Activated naive CD4-positive, alpha-beta T cell treated with anti-CD3 and anti-CD28 coated beads for 36 hours (primary cell): ENCODE measurements at regions not wholly inside any gene's neighbourhood (a gene's known extent, or its start where the extent isn't known, plus 50 kb on each side); places are given as distances from the start of the nearest gene placed in this dataset.

Experiments used
- CTCF ChIA-PET: fragments of 350-600 bp; sonication (Branson Sonifier 250); formaldehyde crosslinking; loops from one replicate; lab custom pipeline; 2021; ENCODE audit warnings: antibody characterized with exemption; lab: Charles Lee
- DNase-seq: peaks from one replicate; pipeline ENCODE4 v3.0.0-alpha.2; 2020
- H3K27ac Mint-ChIP-seq: one replicate; pipeline ENCODE4 v1.8.0; 2021; ENCODE audit warnings: mild to moderate bottlenecking, mixed read lengths
- H3K27me3 Mint-ChIP-seq: one replicate; pipeline ENCODE4 v1.8.0; 2021; ENCODE audit warnings: low read depth, mixed read lengths
- H3K36me3 Mint-ChIP-seq: one replicate; pipeline ENCODE4 v1.8.0; 2021; ENCODE audit warnings: low read depth, mixed read lengths
- H3K4me1 Mint-ChIP-seq: one replicate; pipeline ENCODE4 v1.8.0; 2021; ENCODE audit warnings: low read depth, mixed read lengths
- H3K4me3 Mint-ChIP-seq: one replicate; pipeline ENCODE4 v1.8.0; 2021; ENCODE audit warnings: mild to moderate bottlenecking, moderate library complexity, mixed read lengths
- H3K9me3 Mint-ChIP-seq: one replicate; pipeline ENCODE4 v1.8.0; 2021; ENCODE audit warnings: mixed read lengths
- intact Hi-C: fragments of 100-400 bp; cut with micrococcal nuclease; formaldehyde crosslinking; loops from one replicate; pipeline ENCODE4 v1.15.1; 2023

DNA sequence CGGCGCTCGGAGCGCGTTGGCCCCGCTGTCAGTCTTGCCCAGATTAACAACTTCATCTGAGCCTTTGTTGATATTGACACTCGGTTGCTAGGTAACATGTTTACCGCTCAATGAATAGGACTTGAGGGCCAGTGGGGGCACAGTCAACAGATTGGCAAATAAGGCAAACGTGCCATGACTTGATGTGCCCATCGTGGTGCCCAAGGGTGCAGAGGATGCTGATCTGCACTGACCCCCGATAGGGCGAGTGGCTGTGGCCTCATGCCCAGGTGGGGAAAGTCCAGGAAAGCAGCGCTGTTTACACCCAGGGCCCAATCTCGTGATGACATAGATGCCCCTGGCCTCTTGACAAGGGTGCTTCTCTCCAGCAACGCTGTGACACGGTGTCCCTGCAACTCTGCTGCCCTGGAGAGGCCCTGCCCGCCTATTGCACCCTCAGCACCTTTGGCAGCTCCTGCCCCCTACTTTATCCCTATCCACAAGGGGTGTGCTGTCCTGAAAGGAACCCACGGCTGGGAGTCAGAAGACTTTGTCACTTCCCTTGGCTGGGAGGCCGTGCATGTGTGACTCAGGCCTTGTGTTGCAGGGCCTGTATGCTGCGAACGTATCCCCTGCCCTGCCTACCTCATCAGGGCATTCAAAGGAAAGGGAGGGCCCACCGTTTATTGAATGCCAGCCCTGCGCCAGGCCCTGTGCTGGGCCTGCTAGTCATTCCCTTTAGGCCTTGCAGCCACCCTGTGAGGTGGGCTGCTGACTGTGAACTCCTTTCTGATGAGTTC, 158.0 kb downstream of the INHBB start:
- DNase-seq, result no peak
- intact Hi-C loops, result no loop called here
- H3K4me3 Mint-ChIP-seq, result no peak overlapping the region
- no peaks in the 10 kb centered on the region for H3K9me3 Mint-ChIP-seq
- H3K4me1 Mint-ChIP-seq, result no peaks in the 10 kb centered on the region
- no peaks in the 10 kb centered on the region for H3K36me3 Mint-ChIP-seq
- CTCF ChIA-PET, result no interaction called here
- H3K27me3 Mint-ChIP-seq, result no peaks in the 10 kb centered on the region
- no peak overlapping the region for H3K27ac Mint-ChIP-seq

- Mint-ChIP-seq H3K4me1 (no peaks in the 10 kb centered on the region), H3K27me3 (no peaks in the 10 kb centered on the region)
- intact Hi-C loops, result no loop called here
These were observed 159.2 kb downstream of the INHBB start for GRCh38 chr2:120504936-120505705.

DNA sequence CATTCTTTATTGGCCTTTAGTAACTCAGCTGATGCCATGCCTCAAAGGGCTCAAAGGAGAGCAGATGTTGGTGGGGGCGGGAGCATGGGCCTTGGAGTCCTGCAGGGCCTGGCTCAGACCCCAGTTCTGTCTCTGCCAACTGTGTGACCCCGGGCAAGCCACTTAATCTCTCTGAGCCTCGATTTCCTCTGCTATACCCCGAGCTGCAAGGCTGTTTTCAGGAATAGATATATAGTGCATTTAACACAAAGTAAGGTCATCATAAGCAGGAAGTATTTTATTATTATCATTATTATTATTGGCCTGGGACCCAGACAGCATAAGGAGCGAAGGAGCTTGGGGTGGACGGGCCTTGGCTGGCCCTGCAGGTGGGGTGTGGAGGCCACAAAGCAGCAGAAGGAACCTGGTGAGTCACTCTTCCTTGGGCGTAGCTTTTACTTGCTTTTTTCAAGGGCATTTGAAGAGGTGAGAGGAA, 162.7 kb downstream of the INHBB start:
- H3K9me3 Mint-ChIP-seq, result no peaks in the 10 kb centered on the region
- intact Hi-C loops, result no loop called here
- no peaks in the 10 kb centered on the region for H3K4me1 Mint-ChIP-seq
- no peak overlapping the region for H3K27ac Mint-ChIP-seq
- CTCF ChIA-PET, result no interaction called here
- no peaks in the 10 kb centered on the region for H3K36me3 Mint-ChIP-seq
- no peaks in the 10 kb centered on the region for H3K27me3 Mint-ChIP-seq
- H3K4me3 Mint-ChIP-seq, result no peak overlapping the region
- DNase-seq, result no peak

More at GRCh38 chr2:120504936-120505705, 159.2 kb downstream of the INHBB start:
- no peak for DNase-seq
- CTCF ChIA-PET, result no interaction called here
- Mint-ChIP-seq H3K9me3 (no peaks in the 10 kb centered on the region), H3K27ac (no peak overlapping the region), H3K36me3 (no peaks in the 10 kb centered on the region), H3K4me3 (no peak overlapping the region)

DNA sequence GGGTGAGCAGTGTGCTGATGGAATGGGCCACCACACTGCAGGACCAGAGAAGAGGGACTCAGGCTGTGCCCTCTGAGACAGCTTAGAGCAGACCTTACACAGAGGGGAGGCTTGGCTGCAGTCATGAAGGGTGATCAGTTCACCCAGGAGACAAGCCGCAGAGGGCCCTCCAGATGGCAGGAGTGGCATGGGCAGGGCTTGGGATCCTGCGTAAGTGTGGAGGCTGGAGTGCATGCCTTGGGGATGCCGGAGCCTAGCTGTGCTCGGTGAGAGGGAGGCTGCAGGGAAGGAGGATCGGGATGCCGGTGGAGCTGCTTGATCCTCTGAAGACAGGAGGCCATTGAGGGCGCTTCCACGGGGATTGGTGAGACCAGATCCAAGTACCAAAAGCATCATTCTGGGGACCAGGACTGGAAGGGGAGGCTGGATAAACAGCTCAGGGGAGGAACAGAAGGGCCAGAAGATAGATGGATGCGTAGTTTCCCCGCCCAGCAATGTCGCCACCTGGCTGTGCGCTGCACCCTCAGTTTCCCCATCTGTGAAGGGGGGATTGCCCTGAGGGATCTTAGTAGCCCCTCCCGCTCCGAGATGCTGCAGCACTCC, 163.4 kb downstream of the INHBB start:
- intact Hi-C loops, result no loop called here
- no peak for DNase-seq
- Mint-ChIP-seq H3K27ac (no peak overlapping the region), H3K9me3 (no peaks in the 10 kb centered on the region), H3K4me3 (no peak overlapping the region), H3K4me1 (no peaks in the 10 kb centered on the region), H3K27me3 (no peaks in the 10 kb centered on the region), H3K36me3 (no peaks in the 10 kb centered on the region)
- CTCF ChIA-PET, result no interaction called here

- Mint-ChIP-seq H3K36me3 (no peaks in the 10 kb centered on the region), H3K27ac (no peak overlapping the region), H3K4me3 (no peak overlapping the region), H3K9me3 (no peaks in the 10 kb centered on the region), H3K27me3 (no peaks in the 10 kb centered on the region), H3K4me1 (no peaks in the 10 kb centered on the region)
- CTCF ChIA-PET, result no interaction called here
- no peak for DNase-seq
- intact Hi-C loops, result no loop called here
These were observed 164.2 kb downstream of the INHBB start for GRCh38 chr2:120509991-120510735.

DNA sequence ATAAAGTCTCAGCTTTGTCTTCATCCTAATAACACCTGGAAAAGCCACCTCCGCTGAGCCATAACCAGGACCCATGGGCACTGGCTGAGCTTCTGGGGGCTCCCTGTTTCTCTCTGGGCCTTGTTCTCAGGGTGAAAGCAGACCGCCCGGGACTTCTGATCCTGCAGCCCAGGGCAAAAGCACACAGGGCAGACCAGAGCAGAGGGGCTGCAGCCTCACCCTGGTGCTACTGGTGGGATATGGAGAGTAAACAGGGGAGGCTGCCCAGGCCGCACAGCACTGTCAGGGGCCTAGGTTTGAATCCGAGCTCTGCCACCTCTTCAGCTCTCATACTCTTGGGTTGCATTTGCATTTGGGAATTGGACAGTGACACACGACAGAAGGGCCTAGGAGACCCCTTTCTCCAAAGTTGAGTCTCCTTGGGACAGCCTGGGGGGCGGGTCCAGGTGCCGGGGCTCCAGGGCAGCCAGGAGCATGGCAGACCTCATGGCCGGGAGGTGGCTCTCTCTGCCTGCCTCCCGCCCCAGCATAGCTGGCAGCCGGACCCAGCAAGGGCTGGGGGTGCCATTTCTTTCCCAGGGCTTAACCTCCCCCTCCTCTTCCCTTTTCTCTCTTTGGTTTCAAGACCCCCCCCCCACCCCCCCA, 164.9 kb downstream of the INHBB start:
- Mint-ChIP-seq H3K9me3 (no peaks in the 10 kb centered on the region), H3K27me3 (no peaks in the 10 kb centered on the region), H3K4me1 (no peaks in the 10 kb centered on the region), H3K36me3 (no peaks in the 10 kb centered on the region), H3K4me3 (no peak overlapping the region), H3K27ac (no peak overlapping the region)
- CTCF ChIA-PET, result no interaction called here
- intact Hi-C loops, result no loop called here
- no peak for DNase-seq

DNA sequence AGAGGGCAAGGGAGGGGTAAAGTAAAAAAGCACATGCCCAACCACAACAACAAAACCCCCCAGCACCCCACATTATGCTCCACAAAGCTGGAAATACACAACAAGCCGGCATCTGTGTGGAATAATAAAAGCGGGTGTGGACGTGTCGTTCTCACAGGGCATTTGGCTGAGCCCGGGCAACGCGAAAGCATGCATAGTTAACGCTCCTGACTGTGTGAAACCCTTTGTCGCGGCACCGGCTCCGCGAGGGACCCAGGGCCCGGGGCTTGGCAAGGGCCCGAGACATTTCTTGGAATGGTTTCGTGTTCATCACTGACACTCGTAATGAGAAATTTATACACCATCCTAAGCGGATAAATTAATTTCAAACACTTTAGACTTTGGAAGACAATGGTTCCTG, 165.6 kb downstream of the INHBB start:
- H3K4me3 Mint-ChIP-seq, result no peak overlapping the region
- CTCF ChIA-PET, result no interaction called here
- no peaks in the 10 kb centered on the region for H3K36me3 Mint-ChIP-seq
- DNase-seq, result no peak
- H3K27me3 Mint-ChIP-seq, result peaks cover 2% of the 10 kb centered on the region
- H3K27ac Mint-ChIP-seq, result no peak overlapping the region
- no peaks in the 10 kb centered on the region for H3K4me1 Mint-ChIP-seq
- intact Hi-C loops, result no loop called here
- no peaks in the 10 kb centered on the region for H3K9me3 Mint-ChIP-seq

DNA sequence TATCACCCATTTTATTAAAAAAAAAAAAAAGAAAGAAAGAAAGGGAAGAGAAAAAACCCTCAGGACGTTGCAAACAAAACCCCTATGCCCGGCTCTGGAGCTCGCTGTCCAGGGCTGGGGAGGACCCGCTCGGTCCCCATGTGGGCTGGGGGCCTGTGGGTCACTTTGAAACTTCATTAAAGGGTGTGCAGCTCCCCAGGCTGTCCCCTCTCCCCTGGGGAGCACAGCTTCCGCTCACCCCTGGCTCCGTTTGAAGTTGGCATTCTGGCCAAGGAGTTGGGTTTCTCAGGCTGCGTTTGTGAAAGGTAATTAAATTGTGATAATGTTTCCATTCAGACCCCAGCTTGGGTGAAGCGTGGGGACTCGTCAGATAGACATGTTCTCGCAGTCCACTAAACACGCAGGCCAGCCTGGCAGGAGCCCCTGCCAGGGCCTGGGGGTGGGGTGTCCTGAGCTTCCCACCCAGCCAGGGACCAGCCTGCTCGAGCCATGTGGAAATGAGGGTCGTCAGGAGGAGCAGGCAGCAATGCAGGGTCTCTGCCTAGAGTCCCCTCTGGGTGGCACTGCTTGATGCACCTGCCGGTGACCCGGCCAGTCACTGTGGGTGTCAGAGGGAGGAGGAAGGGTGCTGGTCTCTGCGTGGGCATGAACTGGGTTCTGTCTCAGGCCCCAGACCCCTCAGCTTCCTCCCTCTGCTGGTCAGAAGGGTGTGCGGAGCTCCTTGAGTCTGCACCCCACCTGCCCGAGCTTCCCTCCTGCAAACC, 166.2 kb downstream of the INHBB start:
- H3K4me1 Mint-ChIP-seq, result no peaks in the 10 kb centered on the region
- no peaks in the 10 kb centered on the region for H3K9me3 Mint-ChIP-seq
- no peak for DNase-seq
- intact Hi-C loops, result no loop called here
- peaks cover 3% of the 10 kb centered on the region for H3K27me3 Mint-ChIP-seq
- no peak overlapping the region for H3K27ac Mint-ChIP-seq
- no peak overlapping the region for H3K4me3 Mint-ChIP-seq
- CTCF ChIA-PET, result interaction anchor here (0.7 to 0.9 kb wide), 2 partner anchors 73 to 93 kb away, joined by 3 to 4 read pairs; no protein-coding TSS in a partner anchor
- no peaks in the 10 kb centered on the region for H3K36me3 Mint-ChIP-seq

DNA sequence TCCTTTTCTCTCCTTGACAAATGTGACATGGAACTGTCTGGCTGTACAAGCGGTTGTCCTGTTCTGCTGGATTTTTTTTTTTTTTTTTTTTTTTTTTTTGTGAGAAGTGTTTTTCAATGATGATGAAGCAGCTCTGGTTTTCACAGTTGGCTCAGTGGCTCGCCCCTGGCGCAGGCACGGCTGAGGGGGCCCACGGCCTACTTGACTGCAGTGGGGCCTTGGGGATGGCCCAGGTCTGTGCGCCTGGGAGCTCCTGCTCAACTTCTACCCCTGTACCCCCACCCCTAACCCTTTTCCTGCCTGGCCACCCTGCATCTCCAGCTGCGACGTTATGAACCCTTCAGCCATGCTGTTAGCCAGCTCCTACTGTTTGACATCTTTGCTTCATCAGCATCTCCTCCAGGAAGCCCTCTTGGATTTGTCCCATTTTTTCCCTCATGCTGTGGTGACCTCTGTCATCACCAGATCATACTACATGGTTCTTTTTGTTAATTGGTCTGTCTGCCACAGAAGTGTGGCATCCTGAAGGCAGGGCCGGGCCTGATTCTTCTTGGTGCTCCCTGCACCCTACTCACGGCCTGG, 167.9 kb downstream of the INHBB start:
- peaks cover 11% of the 10 kb centered on the region for H3K27me3 Mint-ChIP-seq
- intact Hi-C loops, result no loop called here

DNA sequence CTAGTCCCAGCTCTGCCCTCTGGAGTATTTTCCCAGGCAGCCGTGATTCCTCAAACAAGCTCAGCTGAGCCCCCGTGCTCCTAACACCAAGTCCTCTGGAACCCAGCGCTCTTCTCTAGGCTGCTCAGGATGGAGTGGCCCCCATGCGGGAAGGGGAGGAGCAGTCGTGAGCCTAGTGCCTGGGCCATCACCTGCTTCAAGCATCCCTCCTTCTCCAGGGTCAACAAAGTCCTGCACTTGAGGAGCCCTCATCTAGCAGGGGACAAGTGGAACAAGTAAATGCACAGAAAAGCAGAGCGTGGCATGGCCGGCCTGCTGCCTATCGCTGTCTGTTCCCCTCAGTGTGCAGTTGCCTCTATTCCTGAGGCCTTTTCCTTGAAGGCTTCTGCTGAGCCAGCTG, 168.6 kb downstream of the INHBB start:
- CTCF ChIA-PET, result interaction anchor here (1.0 kb wide), 1 partner anchor 166 kb away, joined by 5 read pairs; no protein-coding TSS in a partner anchor

More for the DNA sequence above, 167.9 kb downstream of the INHBB start:
- H3K9me3 Mint-ChIP-seq, result no peaks in the 10 kb centered on the region
- no peak for DNase-seq
- H3K4me3 Mint-ChIP-seq, result no peak overlapping the region
- no peaks in the 10 kb centered on the region for H3K36me3 Mint-ChIP-seq
- CTCF ChIA-PET, result interaction anchor here (1.0 kb wide), 1 partner anchor 167 kb away, joined by 5 read pairs; no protein-coding TSS in a partner anchor
- no peak overlapping the region for H3K27ac Mint-ChIP-seq
- no peaks in the 10 kb centered on the region for H3K4me1 Mint-ChIP-seq

More for the DNA sequence above, 168.6 kb downstream of the INHBB start:
- Mint-ChIP-seq H3K36me3 (no peaks in the 10 kb centered on the region), H3K27me3 (peaks cover 11% of the 10 kb centered on the region), H3K4me1 (no peaks in the 10 kb centered on the region), H3K4me3 (no peak overlapping the region), H3K9me3 (no peaks in the 10 kb centered on the region), H3K27ac (no peak overlapping the region)
- DNase-seq, result no peak
- intact Hi-C loops, result no loop called here
